NCI-H2227 treated with DMSO at 0.1 percent for 48 hours (cell line): ENCODE measurements at regions not wholly inside any gene's neighbourhood (a gene's known extent, or its start where the extent isn't known, plus 50 kb on each side); places are given as distances from the start of the nearest gene placed in this dataset.
"Not testable (repeated sequence)": the region's sequence is repeated elsewhere in the genome, so short reads cannot be mapped to it uniquely, and the experiment has no call there.

Experiments
- DNase-seq: peaks from one replicate; lab custom pipeline; 2025; lab: John Stamatoyannopoulos, UW

- no peak for DNase-seq
Observed at GRCh38 chr9:109976303-109976702, 196.3 kb downstream of the PALM2AKAP2 start.

GRCh38 chr9:109977521-109977920 is 197.5 kb downstream of the PALM2AKAP2 start:
- no peak for DNase-seq

GRCh38 chr9:109981091-109981490 is 201.1 kb downstream of the PALM2AKAP2 start:
- no peak for DNase-seq

GRCh38 chr9:109986521-109986991 is 206.6 kb downstream of the PALM2AKAP2 start:
- DNase-seq = no peak

- no peak for DNase-seq
Observed at GRCh38 chr9:109989296-109989695, 209.3 kb downstream of the PALM2AKAP2 start.

- DNase-seq = no peak
Observed at GRCh38 chr9:109990541-109990940, 210.5 kb downstream of the PALM2AKAP2 start.

- DNase-seq = no peak
Observed at GRCh38 chr9:109992293-109992692, 212.3 kb downstream of the PALM2AKAP2 start.

- DNase-seq = no peak
Observed at GRCh38 chr9:109993250-109993978, 213.4 kb downstream of the PALM2AKAP2 start.

- DNase-seq = no peak
Observed at GRCh38 chr9:109994141-109994540, 213.8 kb downstream of the C9orf152 start.

- DNase-seq = no peak
Observed at GRCh38 chr9:109996936-109997580, 210.9 kb downstream of the C9orf152 start.

GRCh38 chr9:109997682-109998081 is 210.3 kb downstream of the C9orf152 start:
- DNase-seq = no peak

GRCh38 chr9:110005521-110005920 is 202.4 kb downstream of the C9orf152 start:
- DNase-seq = not testable (repeated sequence)

- no peak for DNase-seq
Observed at GRCh38 chr9:110006657-110007056, 201.3 kb downstream of the C9orf152 start.

- no peak for DNase-seq
Observed at GRCh38 chr9:110007477-110008270, 200.3 kb downstream of the C9orf152 start.

- DNase-seq = no peak
Observed at GRCh38 chr9:110008663-110009062, 199.3 kb downstream of the C9orf152 start.

- no peak for DNase-seq
Observed at GRCh38 chr9:110011628-110012320, 196.2 kb downstream of the C9orf152 start.

GRCh38 chr9:110013064-110013463 is 194.9 kb downstream of the C9orf152 start:
- no peak for DNase-seq

GRCh38 chr9:110015759-110016158 is 192.2 kb downstream of the C9orf152 start:
- no peak for DNase-seq

- no peak for DNase-seq
Observed at GRCh38 chr9:110016340-110016739, 191.6 kb downstream of the C9orf152 start.

GRCh38 chr9:110020216-110020615 is 187.7 kb downstream of the C9orf152 start:
- not testable (repeated sequence) for DNase-seq

GRCh38 chr9:110021891-110022290 is 186.1 kb downstream of the C9orf152 start:
- DNase-seq = no peak

GRCh38 chr9:110023221-110023620 is 184.7 kb downstream of the C9orf152 start:
- not testable (repeated sequence) for DNase-seq
